HG02870 (cell line): ENCODE measurements at regions not wholly inside any gene's neighbourhood (a gene's known extent, or its start where the extent isn't known, plus 50 kb on each side); places are given as distances from the start of the nearest gene placed in this dataset.

Experiments
- ATAC-seq: cut with Tn5 transposase; IDR thresholded peaks from one replicate; pipeline ENCODE4 v1.9.1; 2021; ENCODE audit warnings: mild to moderate bottlenecking, moderate library complexity; ENCODE audit not compliant: unreplicated experiment

GRCh38 chr2:67945940-67946339 is 116.9 kb downstream of the C1D start:
- ATAC-seq: no peak

- no peak for ATAC-seq
Measured at GRCh38 chr2:67948057-67948456, 114.7 kb downstream of the C1D start.

GRCh38 chr2:67948506-67948905 is 114.3 kb downstream of the C1D start:
- no peak for ATAC-seq

- no peak for ATAC-seq
Measured at GRCh38 chr2:67950018-67950417, 112.8 kb downstream of the C1D start.

- no peak for ATAC-seq
Measured at GRCh38 chr2:67950919-67951318, 111.9 kb downstream of the C1D start.

- peak; percentile 81 for ATAC-seq
Measured at GRCh38 chr2:67952066-67952465, 110.7 kb downstream of the C1D start.

GRCh38 chr2:67954093-67954748 is 108.6 kb downstream of the C1D start:
- no peak for ATAC-seq

GRCh38 chr2:67955748-67956603 is 106.8 kb downstream of the C1D start:
- ATAC-seq: no peak

- ATAC-seq: no peak
Measured at GRCh38 chr2:67965246-67965645, 97.6 kb downstream of the C1D start.

GRCh38 chr2:67970071-67970470 is 92.7 kb downstream of the C1D start:
- ATAC-seq: no peak

GRCh38 chr2:67970542-67970941 is 92.3 kb downstream of the C1D start:
- ATAC-seq: no peak

- ATAC-seq: no peak
Measured at GRCh38 chr2:67974559-67975430, 88.0 kb downstream of the C1D start.

GRCh38 chr2:67977464-67977863 is 85.3 kb downstream of the C1D start:
- no peak for ATAC-seq

- ATAC-seq: no peak
Measured at GRCh38 chr2:67982956-67983355, 79.8 kb downstream of the C1D start.

- no peak for ATAC-seq
Measured at GRCh38 chr2:67984600-67984999, 78.2 kb downstream of the C1D start.

GRCh38 chr2:67985586-67985985 is 77.2 kb downstream of the C1D start:
- no peak for ATAC-seq

GRCh38 chr2:67986258-67986657 is 76.5 kb downstream of the C1D start:
- ATAC-seq: no peak
